Kidney epithelial cell (primary cell): ENCODE measurements at regions not wholly inside any gene's neighbourhood (a gene's known extent, or its start where the extent isn't known, plus 50 kb on each side); places are given as distances from the start of the nearest gene placed in this dataset.

Experiments
- DNase-seq: peaks from one replicate; pipeline ENCODE4 v3.0.0-alpha.2; 2010; ENCODE audit warnings: low read depth
- H3K27me3 ChIP-seq: 2 replicates; pipeline ENCODE4 v1.6.0; 2011; ENCODE audit warnings: low read length; ENCODE audit not compliant: control insufficient read depth, insufficient read depth
- H3K36me3 ChIP-seq: 2 replicates; pipeline ENCODE4 v1.5.1; 2011; ENCODE audit warnings: low read length; ENCODE audit not compliant: control insufficient read depth, insufficient read depth
- H3K4me3 ChIP-seq: 2 replicates; pipeline ENCODE4 v1.5.1; 2011; ENCODE audit warnings: low read depth, mild to moderate bottlenecking, control low read depth, low read length
- TF ChIP-seq, protein P1 (sequence below): IDR thresholded peaks from 2 replicates; pipeline ENCODE4 v1.5.1; 2011; ENCODE audit warnings: mild to moderate bottlenecking, moderate library complexity, low read length, control low read depth, inconsistent platforms; ENCODE audit not compliant: insufficient read depth, poor library complexity, severe bottlenecking

GRCh38 chr2:81324046-81324445 lies 1019.5 kb upstream of the LRRTM1 start:
- TF ChIP-seq, protein P1, sequence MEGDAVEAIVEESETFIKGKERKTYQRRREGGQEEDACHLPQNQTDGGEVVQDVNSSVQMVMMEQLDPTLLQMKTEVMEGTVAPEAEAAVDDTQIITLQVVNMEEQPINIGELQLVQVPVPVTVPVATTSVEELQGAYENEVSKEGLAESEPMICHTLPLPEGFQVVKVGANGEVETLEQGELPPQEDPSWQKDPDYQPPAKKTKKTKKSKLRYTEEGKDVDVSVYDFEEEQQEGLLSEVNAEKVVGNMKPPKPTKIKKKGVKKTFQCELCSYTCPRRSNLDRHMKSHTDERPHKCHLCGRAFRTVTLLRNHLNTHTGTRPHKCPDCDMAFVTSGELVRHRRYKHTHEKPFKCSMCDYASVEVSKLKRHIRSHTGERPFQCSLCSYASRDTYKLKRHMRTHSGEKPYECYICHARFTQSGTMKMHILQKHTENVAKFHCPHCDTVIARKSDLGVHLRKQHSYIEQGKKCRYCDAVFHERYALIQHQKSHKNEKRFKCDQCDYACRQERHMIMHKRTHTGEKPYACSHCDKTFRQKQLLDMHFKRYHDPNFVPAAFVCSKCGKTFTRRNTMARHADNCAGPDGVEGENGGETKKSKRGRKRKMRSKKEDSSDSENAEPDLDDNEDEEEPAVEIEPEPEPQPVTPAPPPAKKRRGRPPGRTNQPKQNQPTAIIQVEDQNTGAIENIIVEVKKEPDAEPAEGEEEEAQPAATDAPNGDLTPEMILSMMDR: peak; percentile 47
- no peaks in the 10 kb centered on the region for H3K36me3 ChIP-seq
- H3K27me3 ChIP-seq: no peaks in the 10 kb centered on the region
- no peak overlapping the region for H3K4me3 ChIP-seq
- DNase-seq: peak; percentile 5

DNA sequence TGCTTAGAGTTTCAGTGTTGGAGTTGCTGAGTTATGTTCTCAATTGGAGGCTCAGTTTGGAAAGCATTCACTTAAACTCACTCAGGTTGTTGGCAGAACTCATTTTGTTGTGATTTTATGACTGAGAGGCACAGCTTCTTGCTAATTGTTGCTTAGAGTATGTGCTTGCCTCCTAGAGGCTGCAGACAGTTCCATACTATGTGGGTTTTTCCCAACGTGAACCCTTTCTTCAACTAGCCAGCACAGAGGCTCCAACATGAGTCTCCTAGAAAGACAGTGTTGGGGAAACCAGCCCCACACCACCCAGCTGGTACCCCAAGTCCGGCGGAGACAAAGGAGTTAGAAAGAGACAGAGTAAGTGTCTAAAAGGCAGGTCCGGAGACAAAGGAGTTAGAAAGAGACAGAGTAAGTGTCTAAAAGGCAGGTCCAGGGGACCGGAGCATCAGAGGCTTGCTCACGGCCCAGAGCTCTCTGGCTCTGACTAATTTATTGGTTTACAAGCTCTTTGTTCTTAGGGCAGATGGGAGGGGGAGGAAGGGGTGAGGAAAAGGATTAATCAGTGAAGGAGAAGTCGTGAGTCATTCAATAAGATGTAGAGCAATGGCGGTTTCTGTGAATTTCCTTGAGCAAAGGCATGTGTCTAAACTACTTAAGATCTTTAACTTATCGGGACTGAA lies 999.7 kb upstream of the LRRTM1 start:
- Histone ChIP-seq H3K36me3 (no peaks in the 10 kb centered on the region), H3K4me3 (no peak overlapping the region), H3K27me3 (no peaks in the 10 kb centered on the region)
- TF ChIP-seq, protein P1: no peak
- DNase-seq: peak; percentile 83

- DNase-seq: no peak
- TF ChIP-seq, protein P1: no peak
Observed at GRCh38 chr2:81303321-81303720, 998.8 kb upstream of the LRRTM1 start.

DNA sequence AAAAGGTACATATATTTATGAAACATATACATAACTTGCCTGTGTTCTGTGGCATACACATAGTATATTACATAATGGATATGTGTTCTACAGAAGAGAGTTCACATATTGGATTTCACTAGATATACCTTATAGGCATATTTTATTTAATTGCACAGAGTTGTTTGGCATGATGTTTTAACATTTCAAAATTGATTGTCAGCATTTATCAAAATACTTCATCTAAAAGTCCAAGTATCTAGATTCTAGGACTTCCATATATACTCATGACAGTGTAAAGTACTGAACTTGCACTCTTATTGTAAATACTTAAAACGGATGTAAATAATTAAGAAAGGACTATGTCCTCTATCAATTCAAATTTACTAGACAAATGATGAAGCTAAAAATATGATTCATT lies 995.3 kb upstream of the LRRTM1 start:
- TF ChIP-seq, protein P1: no peak

More at GRCh38 chr2:81303321-81303720, 998.8 kb upstream of the LRRTM1 start:
- Histone ChIP-seq H3K36me3 (no peaks in the 10 kb centered on the region), H3K27me3 (no peaks in the 10 kb centered on the region), H3K4me3 (no peak overlapping the region)

GRCh38 chr2:81290846-81291245 lies 986.3 kb upstream of the LRRTM1 start:
- no peaks in the 10 kb centered on the region for H3K36me3 ChIP-seq
- TF ChIP-seq, protein P1: no peak

More for the DNA sequence above, 995.3 kb upstream of the LRRTM1 start:
- Histone ChIP-seq H3K36me3 (no peaks in the 10 kb centered on the region), H3K27me3 (no peaks in the 10 kb centered on the region), H3K4me3 (no peak overlapping the region)
- no peak for DNase-seq

GRCh38 chr2:81283081-81283480 lies 978.5 kb upstream of the LRRTM1 start:
- no peak for DNase-seq
- no peaks in the 10 kb centered on the region for H3K36me3 ChIP-seq
- TF ChIP-seq, protein P1: no peak
- H3K4me3 ChIP-seq: no peak overlapping the region
- no peaks in the 10 kb centered on the region for H3K27me3 ChIP-seq

More at GRCh38 chr2:81290846-81291245, 986.3 kb upstream of the LRRTM1 start:
- no peak for DNase-seq
- Histone ChIP-seq H3K27me3 (no peaks in the 10 kb centered on the region), H3K4me3 (no peak overlapping the region)
